HL-60/S4 treated with retinoic acid at 250 ng/mL for 4 days and 3 days (cell line): ENCODE measurements at regions not wholly inside any gene's neighbourhood (a gene's known extent, or its start where the extent isn't known, plus 50 kb on each side); places are given as distances from the start of the nearest gene placed in this dataset.

Experiments
- in situ Hi-C: fragments of 300-500 bp; cut with MboI; formaldehyde crosslinking; loops from 2 replicates; pipeline ENCODE4 v1.7.0; 2022; ENCODE audit warnings: low sequenced_read_pairs

GRCh38 chr10:43963379-43963778, 314.7 kb upstream of the ZNF32 start:
- in situ Hi-C loops = no loop called here

- in situ Hi-C loops = no loop called here
These were observed 313.9 kb upstream of the ZNF32 start for GRCh38 chr10:43962346-43963191.

GRCh38 chr10:43961523-43962345, 313.1 kb upstream of the ZNF32 start:
- in situ Hi-C loops = no loop called here

- in situ Hi-C loops = no loop called here
These were observed 312.3 kb upstream of the ZNF32 start for GRCh38 chr10:43960981-43961380.

- in situ Hi-C loops = no loop called here
These were observed 311.8 kb upstream of the ZNF32 start for GRCh38 chr10:43960477-43960876.

GRCh38 chr10:43960135-43960415, 311.4 kb upstream of the ZNF32 start:
- in situ Hi-C loops = no loop called here

- in situ Hi-C loops = no loop called here
These were observed 310.9 kb upstream of the ZNF32 start for GRCh38 chr10:43959364-43960134.

- in situ Hi-C loops = no loop called here
These were observed 310.3 kb upstream of the ZNF32 start for GRCh38 chr10:43958964-43959363.

GRCh38 chr10:43958071-43958432, 309.4 kb upstream of the ZNF32 start:
- in situ Hi-C loops = no loop called here

GRCh38 chr10:43957267-43958070, 308.8 kb upstream of the ZNF32 start:
- in situ Hi-C loops = no loop called here

GRCh38 chr10:43955978-43956377, 307.3 kb upstream of the ZNF32 start:
- in situ Hi-C loops = no loop called here

- in situ Hi-C loops = no loop called here
These were observed 306.4 kb upstream of the ZNF32 start for GRCh38 chr10:43955002-43955596.

- in situ Hi-C loops = no loop called here
These were observed 305.0 kb upstream of the ZNF32 start for GRCh38 chr10:43953672-43954071.

GRCh38 chr10:43952760-43953159, 304.1 kb upstream of the ZNF32 start:
- in situ Hi-C loops = no loop called here

GRCh38 chr10:43949351-43949750, 300.7 kb upstream of the ZNF32 start:
- in situ Hi-C loops = no loop called here

GRCh38 chr10:43946445-43946844, 297.8 kb upstream of the ZNF32 start:
- in situ Hi-C loops = no loop called here

- in situ Hi-C loops = no loop called here
These were observed 297.2 kb upstream of the ZNF32 start for GRCh38 chr10:43945908-43946307.

GRCh38 chr10:43945094-43945730, 296.5 kb upstream of the ZNF32 start:
- in situ Hi-C loops = no loop called here

- in situ Hi-C loops = no loop called here
These were observed 295.9 kb upstream of the ZNF32 start for GRCh38 chr10:43944381-43945093.
